ENCODE measurements at regions not wholly inside any gene's neighbourhood (a gene's known extent, or its start where the extent isn't known, plus 50 kb on each side); places are given as distances from the start of the nearest gene placed in this dataset.

- 7% methylated on average over 4 of the region's 4 CpGs for whole genome bisulfite sequencing (ENCODE audit: insufficient coverage, insufficient replicate concordance, low lambda C conversion rate, missing lambda C conversion rate)
- POLR2A ChIA-PET, result no interaction called here
- H3K79me2 ChIP-seq (ENCODE audit: control insufficient read depth, insufficient read depth, low read length), result no peaks in the 10 kb centered on the region
- no peaks in the 10 kb centered on the region for H3K4me1 ChIP-seq (ENCODE audit: control insufficient read depth, insufficient read depth, low read length)
- no peak overlapping the region for H3K4me3 ChIP-seq
- H3K27ac ChIP-seq (ENCODE audit: control insufficient read depth, insufficient read depth), result no peak overlapping the region
- H3K9ac ChIP-seq (ENCODE audit: control insufficient read depth, insufficient read depth, low read length), result no peak overlapping the region
- ATAC-seq (no peak), FAIRE-seq (no peak), DNase-seq (ENCODE audit: low read depth, low spot score) (no peak)
- intact Hi-C loops (cut with micrococcal nuclease; ENCODE audit: unreplicated experiment), result no loop called here
- in situ Hi-C loops (cut with MboI), result no loop called here
- no peak overlapping the region for H2AFZ ChIP-seq (ENCODE audit: control insufficient read depth, low read depth, low read length)
- no peaks in the 10 kb centered on the region for H3K9me3 ChIP-seq (replicated peaks; ENCODE audit: control insufficient read depth, insufficient read depth, low read length)
- H4K20me1 ChIP-seq (ENCODE audit: control insufficient read depth, insufficient read depth), result no peaks in the 10 kb centered on the region
- SMC1A ChIA-PET (ENCODE audit: uncharacterized antibody, unreplicated experiment), result interaction anchor here (0.6 to 4.6 kb wide), 8 partner anchors 11 to 1310 kb away, joined by 3 to 34 read pairs (median 4); no protein-coding TSS in a partner anchor
- RAD21 ChIA-PET (ENCODE audit: unreplicated experiment), result interaction anchor here (1.0 to 1.8 kb wide), 3 partner anchors 14 to 30 kb away, joined by 3 to 11 read pairs (median 3); no protein-coding TSS in a partner anchor
- CTCF ChIA-PET, result interaction anchor here (0.9 to 1.5 kb wide), 8 partner anchors 10 to 161 kb away, joined by 3 to 6 read pairs (median 4); no protein-coding TSS in a partner anchor
- H3K36me3 ChIP-seq (ENCODE audit: control insufficient read depth in 2 of 2, insufficient read depth in 2 of 2, low read length in 1 of 2), result no peaks in the 10 kb centered on the region
- no TSS peak for BruUV-seq (replicated peaks)
- H3K4me2 ChIP-seq (ENCODE audit: control insufficient read depth, insufficient read depth), result no peak overlapping the region
- no peaks in the 10 kb centered on the region for H3K27me3 ChIP-seq (replicated peaks in 1 of 2; ENCODE audit: control insufficient read depth in 2 of 2, insufficient read depth in 2 of 2, low read length in 1 of 2)
- TF ChIP-seq ZNF384 (IDR thresholded peaks at IDR 0.05; ENCODE audit: borderline replicate concordance, low read depth, low read length), result no peak
- no peak for TF ChIP-seq IRF4 (IDR thresholded peaks at IDR 0.05; ENCODE audit: low read depth, low read length)
- TF ChIP-seq SIN3A (IDR thresholded peaks at IDR 0.05; ENCODE audit: low read depth, low read length), result no peak
- no peak for TF ChIP-seq HDAC2 (IDR thresholded peaks at IDR 0.05)
- TF ChIP-seq SMAD1 (IDR thresholded peaks at IDR 0.05; ENCODE audit: low read depth, partially characterized antibody), result no peak
- TF ChIP-seq BHLHE40 (IDR thresholded peaks at IDR 0.05; ENCODE audit: borderline replicate concordance in 1 of 2, low read depth in 2 of 2, low read length in 1 of 2), result no peak
- no peak for TF ChIP-seq PRDM15 (CRISPR knock-in tag; IDR thresholded peaks at IDR 0.05)
- no peak for TF ChIP-seq CBX5 (IDR thresholded peaks at IDR 0.05; ENCODE audit: low read depth)
- TF ChIP-seq RCOR1 (conservative IDR thresholded peaks at IDR 0.05; ENCODE audit: low read depth, low read length), result no peak
- no peak for TF ChIP-seq MAX (IDR thresholded peaks at IDR 0.05; ENCODE audit: low read depth, low read length)
- TF ChIP-seq IRF3 (IDR thresholded peaks at IDR 0.05), result no peak
- TF ChIP-seq RAD21 (IDR thresholded peaks at IDR 0.05; ENCODE audit: insufficient read depth, low read depth, low read length), result no peak
- no peak for TF ChIP-seq ZNF687 (IDR thresholded peaks at IDR 0.05)
- no peak for TF ChIP-seq MYC (IDR thresholded peaks at IDR 0.05; ENCODE audit: insufficient read depth, insufficient read length, insufficient replicate concordance, low read length, severe bottlenecking)
- no peak for TF ChIP-seq ZNF622 (IDR thresholded peaks at IDR 0.05)
These were observed 78.0 kb upstream of the GALNT5 start for GRCh38 chr2:157179324-157180105.
